NCI-H82 (cell line): ENCODE measurements at regions not wholly inside any gene's neighbourhood (a gene's known extent, or its start where the extent isn't known, plus 50 kb on each side); places are given as distances from the start of the nearest gene placed in this dataset.

Experiments used
- DNase-seq: peaks from one replicate; lab custom pipeline; 2025; lab: John Stamatoyannopoulos, UW

- DNase-seq, result no peak
These were observed 315.8 kb downstream of the BCL11B start for GRCh38 chr14:98956181-98956580.

GRCh38 chr14:98956661-98957060 is 315.3 kb downstream of the BCL11B start:
- no peak for DNase-seq

- DNase-seq, result no peak
These were observed 314.6 kb downstream of the BCL11B start for GRCh38 chr14:98957211-98958047.

GRCh38 chr14:98958048-98958631 is 313.9 kb downstream of the BCL11B start:
- no peak for DNase-seq

GRCh38 chr14:98958632-98959031 is 313.4 kb downstream of the BCL11B start:
- DNase-seq, result no peak

GRCh38 chr14:98959410-98959809 is 312.6 kb downstream of the BCL11B start:
- no peak for DNase-seq

GRCh38 chr14:98959958-98960616 is 311.9 kb downstream of the BCL11B start:
- no peak for DNase-seq

- DNase-seq, result no peak
These were observed 311.4 kb downstream of the BCL11B start for GRCh38 chr14:98960617-98961013.

GRCh38 chr14:98961191-98961590 is 310.8 kb downstream of the BCL11B start:
- DNase-seq, result no peak

- no peak for DNase-seq
These were observed 309.9 kb downstream of the BCL11B start for GRCh38 chr14:98962118-98962517.

- DNase-seq, result no peak
These were observed 308.4 kb downstream of the BCL11B start for GRCh38 chr14:98963610-98964009.

- no peak for DNase-seq
These were observed 307.8 kb downstream of the BCL11B start for GRCh38 chr14:98964171-98964570.

- no peak for DNase-seq
These were observed 306.9 kb downstream of the BCL11B start for GRCh38 chr14:98965076-98965475.

GRCh38 chr14:98966016-98966415 is 306.0 kb downstream of the BCL11B start:
- no peak for DNase-seq

- DNase-seq, result no peak
These were observed 305.4 kb downstream of the BCL11B start for GRCh38 chr14:98966475-98967162.

- DNase-seq, result no peak
These were observed 297.9 kb downstream of the BCL11B start for GRCh38 chr14:98974113-98974512.

- DNase-seq, result no peak
These were observed 295.7 kb downstream of the BCL11B start for GRCh38 chr14:98976271-98976670.

- no peak for DNase-seq
These were observed 294.5 kb downstream of the BCL11B start for GRCh38 chr14:98977451-98977850.

- DNase-seq, result no peak
These were observed 289.0 kb downstream of the BCL11B start for GRCh38 chr14:98982986-98983385.

GRCh38 chr14:98984027-98984718 is 287.8 kb downstream of the BCL11B start:
- DNase-seq, result no peak

- no peak for DNase-seq
These were observed 287.3 kb downstream of the BCL11B start for GRCh38 chr14:98984719-98985041.

- DNase-seq, result no peak
These were observed 278.2 kb downstream of the BCL11B start for GRCh38 chr14:98993818-98994217.
